H1 (cell line): ENCODE measurements at regions not wholly inside any gene's neighbourhood (a gene's known extent, or its start where the extent isn't known, plus 50 kb on each side); places are given as distances from the start of the nearest gene placed in this dataset.

Source experiments
- CTCF ChIA-PET: fragments of 300-600 bp; sonication (Branson Sonifier 250); formaldehyde crosslinking; loops from one replicate; lab custom pipeline; 2021; ENCODE audit not compliant: partially characterized antibody; lab: Charles Lee
- POLR2A ChIA-PET: fragments of 300-600 bp; sonication (Branson Sonifier 250); formaldehyde crosslinking; loops from one replicate; lab custom pipeline; 2021; ENCODE audit warnings: inconsistent platforms; ENCODE audit not compliant: partially characterized antibody; lab: Charles Lee
- DNase-seq, 2 experiments: peaks; one replicate each; pipeline versions ENCODE4 v3.0.0 to v3.0.0-alpha.2; 2010 to 2022; ENCODE audit warnings: low spot score in 2 of 2, low read depth in 1 of 2, mixed read lengths in 1 of 2
- FAIRE-seq: peaks from 2 replicates; lab custom pipeline; 2011; peaks lifted over from hg19 to GRCh38; lab: Jason Lieb, UNC
- H2AFZ ChIP-seq: 2 replicates; pipeline ENCODE4 v1.8.1; 2012; ENCODE audit warnings: low read length, inconsistent platforms
- H2AK5ac ChIP-seq: 2 replicates; pipeline ENCODE4 v1.6.1; 2013; ENCODE audit warnings: low read depth, low read length
- H2BK120ac ChIP-seq: replicated peaks from 2 replicates; pipeline ENCODE3; 2013; ENCODE audit warnings: low read depth, low read length, inconsistent platforms
- H2BK12ac ChIP-seq: 2 replicates; pipeline ENCODE4 v1.6.1; 2013; ENCODE audit warnings: low read depth, low read length
- H2BK15ac ChIP-seq: 2 replicates; pipeline ENCODE4 v1.6.1; 2013; ENCODE audit warnings: low read length
- H2BK20ac ChIP-seq: 2 replicates; pipeline ENCODE4 v1.6.1; 2013; ENCODE audit warnings: low read length
- H2BK5ac ChIP-seq: 2 replicates; pipeline ENCODE4 v1.6.1; 2013; ENCODE audit warnings: low read depth, low read length
- H3K14ac ChIP-seq: 2 replicates; pipeline ENCODE4 v1.6.1; 2013; ENCODE audit warnings: inconsistent platforms; ENCODE audit not compliant: insufficient read length
- H3K18ac ChIP-seq: 2 replicates; pipeline ENCODE4 v1.6.1; 2013; ENCODE audit warnings: low read length; ENCODE audit errors: extremely low read depth
- H3K23ac ChIP-seq: 2 replicates; pipeline ENCODE4 v1.6.1; 2013; ENCODE audit warnings: inconsistent platforms; ENCODE audit not compliant: insufficient read length
- H3K23me2 ChIP-seq: 2 replicates; pipeline ENCODE4 v1.6.1; 2013; ENCODE audit warnings: low read depth, low read length
- H3K27ac ChIP-seq: 2 replicates; pipeline ENCODE4 v1.6.1; 2011; ENCODE audit warnings: low read depth, low read length, inconsistent platforms
- H3K27me3 ChIP-seq, 4 experiments: replicated peaks in 1 of 4; 1 replicate in 1 of 4; 2 replicates in 3 of 4; pipeline versions ENCODE4 v1.6.1 to v1.8.1; 2011 to 2013; ENCODE audit warnings: low read length in 3 of 4, mild to moderate bottlenecking in 3 of 4, inconsistent platforms in 2 of 4, mixed read lengths in 2 of 4, moderate library complexity in 1 of 4; ENCODE audit not compliant: control insufficient read depth in 3 of 4, insufficient read depth in 3 of 4; ENCODE audit errors: extremely low read depth in 1 of 4
- H3K36me3 ChIP-seq, 4 experiments: 2 replicates each; pipeline versions ENCODE4 v1.6.1 to v1.8.1; 2011 to 2013; ENCODE audit warnings: mild to moderate bottlenecking in 4 of 4, low read length in 3 of 4, moderate library complexity in 2 of 4, control low read depth in 1 of 4, inconsistent platforms in 1 of 4; ENCODE audit not compliant: insufficient read depth in 4 of 4, control insufficient read depth in 2 of 4
- H3K4ac ChIP-seq: replicated peaks from 2 replicates; pipeline ENCODE3; 2013; ENCODE audit warnings: low read length, low read depth, mixed read lengths, inconsistent platforms; ENCODE audit not compliant: insufficient read length
- H3K4me1 ChIP-seq, 4 experiments: replicated peaks in 1 of 4; 1 replicate in 1 of 4; 2 replicates in 3 of 4; pipeline versions ENCODE4 v1.6.1 to v1.8.1; 2011 to 2013; ENCODE audit warnings: low read length in 3 of 4, inconsistent platforms in 2 of 4, mixed read lengths in 1 of 4; ENCODE audit not compliant: insufficient read depth in 4 of 4, control insufficient read depth in 3 of 4
- H3K4me2 ChIP-seq, 2 experiments: 2 replicates each; pipeline versions ENCODE4 v1.6.1 to v1.8.1; 2011 to 2013; ENCODE audit warnings: low read depth in 2 of 2, low read length in 2 of 2, control low read depth in 1 of 2, inconsistent platforms in 1 of 2, mild to moderate bottlenecking in 1 of 2; ENCODE audit not compliant: insufficient read depth in 1 of 2
- H3K4me3 ChIP-seq, 4 experiments: fragments of 200-600, 300-600 bp in 1 of 4; sonication (generic), shearing (Covaris generic), sonication (Bioruptor Twin) in 1 of 4; 2 replicates each; pipeline versions ENCODE4 v1.5.1 to v1.8.1; 2011 to 2016; ENCODE audit warnings: low read length in 4 of 4, low read depth in 3 of 4, control low read depth in 2 of 4, inconsistent platforms in 2 of 4, mild to moderate bottlenecking in 2 of 4, mixed read lengths in 1 of 4, moderate library complexity in 1 of 4; ENCODE audit not compliant: insufficient read depth in 2 of 4; ENCODE audit errors: extremely low read depth in 1 of 4
- H3K56ac ChIP-seq: replicated peaks from 2 replicates; pipeline ENCODE3; 2013; ENCODE audit warnings: low read depth, mild to moderate bottlenecking, mixed read lengths, low read length, inconsistent platforms; ENCODE audit not compliant: insufficient read length
- H3K79me1 ChIP-seq: 2 replicates; pipeline ENCODE4 v1.6.1; 2013; ENCODE audit warnings: low read depth, low read length, control low read depth
- H3K79me2 ChIP-seq, 2 experiments: 2 replicates each; pipeline versions ENCODE4 v1.6.1 to v1.8.1; 2012 to 2013; ENCODE audit warnings: low read length in 2 of 2, mild to moderate bottlenecking in 2 of 2, inconsistent platforms in 1 of 2; ENCODE audit not compliant: insufficient read depth in 2 of 2, control insufficient read depth in 1 of 2
- H3K9ac ChIP-seq, 4 experiments: replicated peaks in 1 of 4; 1 replicate in 1 of 4; 2 replicates in 3 of 4; pipeline versions ENCODE4 v1.6.1 to v1.8.1; 2011 to 2013; ENCODE audit warnings: low read depth in 3 of 4, low read length in 3 of 4, control low read depth in 2 of 4, mild to moderate bottlenecking in 2 of 4, moderate library complexity in 2 of 4, inconsistent platforms in 1 of 4; ENCODE audit errors: extremely low read depth in 1 of 4
- H3K9me3 ChIP-seq, 2 experiments: 2 replicates each; pipeline versions ENCODE4 v1.6.1 to v1.8.1; 2012 to 2013; ENCODE audit warnings: mild to moderate bottlenecking in 2 of 2, moderate library complexity in 2 of 2, control low read depth in 1 of 2, inconsistent platforms in 1 of 2, low read depth in 1 of 2, low read length in 1 of 2, mixed read lengths in 1 of 2; ENCODE audit not compliant: insufficient read depth in 2 of 2
- H4K20me1 ChIP-seq, 2 experiments: replicated peaks in 1 of 2; 2 replicates each; pipeline versions ENCODE3 to v1.8.1; 2011 to 2013; ENCODE audit warnings: inconsistent platforms in 2 of 2, low read length in 2 of 2, mild to moderate bottlenecking in 1 of 2; ENCODE audit not compliant: insufficient read depth in 2 of 2, control insufficient read depth in 1 of 2
- H4K5ac ChIP-seq: 2 replicates; pipeline ENCODE4 v1.6.1; 2013; ENCODE audit warnings: low read length, low read depth, mixed read lengths, inconsistent platforms; ENCODE audit not compliant: insufficient read length
- H4K8ac ChIP-seq: 2 replicates; pipeline ENCODE4 v1.8.0; 2013; ENCODE audit warnings: mild to moderate bottlenecking, moderate library complexity, low read length, inconsistent platforms; ENCODE audit not compliant: insufficient read depth; ENCODE audit errors: extremely low read depth
- H4K91ac ChIP-seq: replicated peaks from 2 replicates; pipeline ENCODE3; 2013; ENCODE audit warnings: low read length, mixed read lengths, inconsistent platforms; ENCODE audit not compliant: insufficient read length
- CHD1 ChIP-seq: IDR thresholded peaks from 2 replicates; pipeline ENCODE4 v1.6.1; 2012; ENCODE audit warnings: low read depth, low read length, improper control_type of control experiment
- CHD2 ChIP-seq: IDR thresholded peaks from 2 replicates; pipeline ENCODE4 v1.6.1; 2012; ENCODE audit warnings: low read length, improper control_type of control experiment
- EP300 ChIP-seq, 2 experiments: IDR thresholded peaks; 1 replicate in 1 of 2; 2 replicates in 1 of 2; pipeline ENCODE4 v1.6.1; 2011 to 2012; ENCODE audit warnings: low read depth in 2 of 2, low read length in 2 of 2, mild to moderate bottlenecking in 2 of 2, borderline replicate concordance in 1 of 2, inconsistent platforms in 1 of 2, moderate library complexity in 1 of 2
- FOSL1 ChIP-seq: IDR thresholded peaks from 2 replicates; pipeline ENCODE4 v1.6.1; 2011; ENCODE audit warnings: mild to moderate bottlenecking, low read depth, low read length, moderate library complexity; ENCODE audit not compliant: insufficient read depth
- KDM5A ChIP-seq: fragments of 200-600 bp; IDR thresholded peaks from 2 replicates; pipeline ENCODE4 v1.7.1; 2012; ENCODE audit warnings: mild to moderate bottlenecking, low read length, inconsistent platforms, mixed read lengths
- SIX5 ChIP-seq: IDR thresholded peaks from 2 replicates; pipeline ENCODE4 v1.6.1; 2011; ENCODE audit warnings: mild to moderate bottlenecking, low read depth, low read length
- ZNF274 ChIP-seq: IDR thresholded peaks from 2 replicates; pipeline ENCODE4 v1.7.0; 2012; ENCODE audit warnings: low read length, borderline replicate concordance; ENCODE audit errors: extremely low read depth
- WGBS, 2 experiments: shearing (Covaris generic) in 1 of 2; methylation state at CpG; one replicate each; pipeline versions ENCODE4 v1.1.6 to v1.1.7; 2013 to 2015; ENCODE audit warnings: low lambda C conversion rate in 2 of 2, mixed read lengths in 2 of 2, inconsistent platforms in 1 of 2, low coverage in 1 of 2, missing lambda C conversion rate in 1 of 2; ENCODE audit not compliant: insufficient replicate concordance in 2 of 2, insufficient coverage in 1 of 2, insufficient read length in 1 of 2; ENCODE audit errors: extremely low coverage in 1 of 2, missing lambda C conversion rate in 1 of 2; 5-methylcytosine and 5-hydroxymethylcytosine counted together

GRCh38 chr7:16091701-16092310, 329.5 kb downstream of the CRPPA start:
- no peak overlapping the region for H3K4me2 ChIP-seq
- H3K23ac ChIP-seq, result no peak overlapping the region
- DNase-seq (no peak), FAIRE-seq (no peak)
- H2BK12ac ChIP-seq, result no peak overlapping the region
- no peak overlapping the region for H2BK120ac ChIP-seq
- no peak overlapping the region for H2AK5ac ChIP-seq
- H3K14ac ChIP-seq, result no peak overlapping the region
- H3K56ac ChIP-seq, result no peak overlapping the region
- H3K27ac ChIP-seq, result no peak overlapping the region
- H4K20me1 ChIP-seq, result no peaks in the 10 kb centered on the region
- no peak overlapping the region for H2BK15ac ChIP-seq
- no peak overlapping the region for H4K5ac ChIP-seq
- no peak overlapping the region for H3K4me3 ChIP-seq
- H3K18ac ChIP-seq, result no peak overlapping the region
- 91% methylated on average over 5 of the region's 5 CpGs; no CpG with 5 or more reads in 1 of the 2 experiments for WGBS, 2 experiments
- H4K8ac ChIP-seq, result no peak overlapping the region
- H3K4me1 ChIP-seq, result peaks cover 0 to 4% (median 0%) of the 10 kb centered on the region in 4 experiments; a peak in 1 of 7 replicates
- no peaks in the 10 kb centered on the region for H3K23me2 ChIP-seq
- no peak overlapping the region for H3K4ac ChIP-seq
- H3K79me1 ChIP-seq, result no peaks in the 10 kb centered on the region
- no peaks in the 10 kb centered on the region for H3K36me3 ChIP-seq
- H3K27me3 ChIP-seq, result no peaks in the 10 kb centered on the region
- no peaks in the 10 kb centered on the region for H3K9me3 ChIP-seq
- ChIA-PET CTCF (interaction anchor here (0.6 to 1.2 kb wide), 2 partner anchors 528 to 730 kb away, joined by 3 to 4 read pairs; no protein-coding TSS in a partner anchor), POLR2A (no interaction called here)
- H2BK20ac ChIP-seq, result no peak overlapping the region
- H4K91ac ChIP-seq, result no peak overlapping the region
- no peak overlapping the region for H2AFZ ChIP-seq
- no peak overlapping the region for H3K9ac ChIP-seq
- no peak for TF ChIP-seq EP300 (IDR thresholded peaks at IDR 0.05; ENCODE audit: borderline replicate concordance in 1 of 2, low read depth in 2 of 2, low read length in 2 of 2)
- no peak for TF ChIP-seq KDM5A
- TF ChIP-seq ZNF274, result no peak
- TF ChIP-seq FOSL1, result no peak
- TF ChIP-seq SIX5, result no peak
- no peak for TF ChIP-seq CHD1
- no peak for TF ChIP-seq CHD2
- no peak overlapping the region for H2BK5ac ChIP-seq
- no peaks in the 10 kb centered on the region for H3K79me2 ChIP-seq
